ENCODE measurements at regions not wholly inside any gene's neighbourhood (a gene's known extent, or its start where the extent isn't known, plus 50 kb on each side); places are given as distances from the start of the nearest gene placed in this dataset.

GRCh38 chr1:93735722-93736121 is 54.1 kb upstream of the BCAR3 start:
- TF ChIP-seq CTCF (IDR thresholded peaks at IDR 0.05; ENCODE audit: control insufficient read depth, extremely low read depth, insufficient read depth), result no peak
- H3K4me3 ChIP-seq (ENCODE audit: low read depth, low read length), result no peak overlapping the region
- DNase-seq (ENCODE audit: low read depth), result no peak

- TF ChIP-seq CTCF (IDR thresholded peaks at IDR 0.05; ENCODE audit: control insufficient read depth, extremely low read depth, insufficient read depth), result no peak
- no peak for DNase-seq (ENCODE audit: low read depth)
- H3K4me3 ChIP-seq (ENCODE audit: low read depth, low read length), result no peak overlapping the region
These were observed 53.4 kb upstream of the BCAR3 start for GRCh38 chr1:93734999-93735398.

- no peak for TF ChIP-seq CTCF (IDR thresholded peaks at IDR 0.05; ENCODE audit: control insufficient read depth, extremely low read depth, insufficient read depth)
- H3K4me3 ChIP-seq (ENCODE audit: low read depth, low read length), result no peak overlapping the region
- DNase-seq (ENCODE audit: low read depth), result no peak
These were observed 51.7 kb upstream of the BCAR3 start for GRCh38 chr1:93733340-93733739.

DNA sequence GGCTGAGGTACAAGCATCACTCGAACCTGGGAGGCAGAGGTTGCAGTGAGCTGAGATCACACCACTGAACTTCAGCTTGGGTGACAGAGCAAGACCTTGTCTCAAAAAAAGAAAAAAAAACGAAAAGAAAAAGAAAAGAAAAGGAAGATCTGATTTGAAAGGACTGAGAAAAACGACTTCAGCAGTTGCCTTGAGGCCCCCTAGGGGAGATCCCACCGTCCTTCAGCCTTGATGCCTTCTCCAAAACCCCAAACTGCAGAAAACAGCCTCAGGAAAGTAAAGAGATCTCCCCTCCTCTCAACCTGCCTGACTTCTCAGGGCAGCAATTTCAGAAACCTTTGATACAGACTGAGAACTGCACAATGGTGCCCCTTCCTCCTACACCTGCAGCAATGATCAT is 50.9 kb upstream of the BCAR3 start:
- TF ChIP-seq CTCF (IDR thresholded peaks at IDR 0.05; ENCODE audit: control insufficient read depth, extremely low read depth, insufficient read depth), result no peak
- no peak for DNase-seq (ENCODE audit: low read depth)
- no peak overlapping the region for H3K4me3 ChIP-seq (ENCODE audit: low read depth, low read length)

Data from LNCaP clone FGC (cell line).